ENCODE measurements at regions not wholly inside any gene's neighbourhood (a gene's known extent, or its start where the extent isn't known, plus 50 kb on each side); places are given as distances from the start of the nearest gene placed in this dataset.

GRCh38 chr5:67306965-67307607 lies 110.5 kb upstream of the CD180 start:
- no peak for DNase-seq

- no peak for DNase-seq
Observed at GRCh38 chr5:67305913-67306710, 109.5 kb upstream of the CD180 start.

- no peak for DNase-seq
Observed at GRCh38 chr5:67305401-67305800, 108.8 kb upstream of the CD180 start.

- no peak for DNase-seq
Observed at GRCh38 chr5:67303356-67303755, 106.8 kb upstream of the CD180 start.

- no peak for DNase-seq
Observed at GRCh38 chr5:67301285-67301903, 104.8 kb upstream of the CD180 start.

- no peak for DNase-seq
Observed at GRCh38 chr5:67300326-67300725, 103.7 kb upstream of the CD180 start.

- no peak for DNase-seq
Observed at GRCh38 chr5:67299231-67299735, 102.7 kb upstream of the CD180 start.

- no peak for DNase-seq
Observed at GRCh38 chr5:67297802-67298532, 101.4 kb upstream of the CD180 start.

GRCh38 chr5:67297376-67297775 lies 100.8 kb upstream of the CD180 start:
- DNase-seq: no peak

GRCh38 chr5:67294266-67294938 lies 97.8 kb upstream of the CD180 start:
- DNase-seq: no peak

GRCh38 chr5:67293226-67293625 lies 96.6 kb upstream of the CD180 start:
- DNase-seq: no peak

GRCh38 chr5:67292201-67292940 lies 95.8 kb upstream of the CD180 start:
- DNase-seq: no peak

- no peak for DNase-seq
Observed at GRCh38 chr5:67291671-67292070, 95.1 kb upstream of the CD180 start.

- DNase-seq: no peak
Observed at GRCh38 chr5:67291066-67291465, 94.5 kb upstream of the CD180 start.

GRCh38 chr5:67290655-67291054 lies 94.1 kb upstream of the CD180 start:
- DNase-seq: no peak

- DNase-seq: no peak
Observed at GRCh38 chr5:67289763-67290521, 93.3 kb upstream of the CD180 start.

- DNase-seq: no peak
Observed at GRCh38 chr5:67287510-67288268, 91.1 kb upstream of the CD180 start.

- DNase-seq: no peak
Observed at GRCh38 chr5:67286006-67286405, 89.4 kb upstream of the CD180 start.

GRCh38 chr5:67283988-67284487 lies 87.4 kb upstream of the CD180 start:
- no peak for DNase-seq
